ENCODE measurements at regions not wholly inside any gene's neighbourhood (a gene's known extent, or its start where the extent isn't known, plus 50 kb on each side); places are given as distances from the start of the nearest gene placed in this dataset.

DNA sequence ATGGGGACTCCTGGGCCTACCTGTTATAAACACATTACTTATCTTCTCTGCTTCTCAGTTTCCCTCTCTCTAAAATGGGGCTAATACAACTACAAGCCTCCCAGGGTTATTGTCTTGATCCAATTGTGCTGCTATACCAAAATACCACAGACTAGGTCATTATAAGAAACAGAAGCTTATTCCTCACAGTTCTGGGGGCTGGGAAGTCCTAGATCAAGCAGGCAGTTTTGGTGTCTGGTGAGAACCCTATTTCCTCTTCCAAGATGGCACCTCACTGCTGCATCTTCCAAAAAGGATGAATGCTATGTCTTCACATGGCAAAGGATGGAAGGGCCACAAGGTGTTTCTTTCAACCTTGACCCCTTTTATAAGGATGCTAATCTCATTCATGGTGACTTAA lies 732.9 kb upstream of the TBX3 start:
- no peak for DNase-seq

DNA sequence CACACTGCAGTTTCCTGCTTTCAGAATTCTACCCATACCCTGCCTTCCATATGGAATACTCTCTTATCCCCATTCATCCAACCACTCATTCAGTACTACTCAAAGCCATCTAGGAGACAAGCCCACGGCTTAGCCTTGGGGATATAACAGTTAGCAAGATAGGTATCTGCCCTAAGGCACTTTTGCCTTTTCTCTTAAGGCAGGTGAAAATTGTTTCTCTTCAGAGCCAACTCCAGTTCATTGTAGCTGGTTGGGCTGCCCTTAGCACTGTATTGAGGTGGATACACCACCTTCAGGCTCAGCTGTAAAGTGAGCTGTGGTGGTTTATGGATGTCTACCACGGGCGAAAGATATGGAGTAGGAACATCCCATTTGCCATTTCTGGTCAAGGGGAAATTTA lies 729.7 kb upstream of the TBX3 start:
- DNase-seq: no peak

DNA sequence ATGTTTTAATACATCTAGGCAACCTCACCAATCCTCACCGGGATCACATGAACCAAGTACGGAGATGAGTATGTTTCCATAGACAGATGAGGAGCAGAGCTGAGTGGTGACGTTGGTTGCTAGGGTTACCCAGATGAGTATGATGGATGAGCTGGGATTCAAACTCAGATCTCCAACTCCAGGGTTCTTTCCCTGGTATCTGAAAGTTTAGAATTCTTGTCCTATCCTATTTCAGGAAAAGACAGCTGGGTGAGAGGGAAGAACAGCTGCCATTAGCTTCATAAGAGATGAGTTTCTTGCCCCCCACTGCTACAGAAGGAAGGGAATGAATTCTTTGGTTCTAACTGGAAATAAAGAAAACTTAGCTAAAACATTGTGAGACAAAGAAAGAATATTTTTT lies 728.9 kb upstream of the TBX3 start:
- no peak for DNase-seq

DNA sequence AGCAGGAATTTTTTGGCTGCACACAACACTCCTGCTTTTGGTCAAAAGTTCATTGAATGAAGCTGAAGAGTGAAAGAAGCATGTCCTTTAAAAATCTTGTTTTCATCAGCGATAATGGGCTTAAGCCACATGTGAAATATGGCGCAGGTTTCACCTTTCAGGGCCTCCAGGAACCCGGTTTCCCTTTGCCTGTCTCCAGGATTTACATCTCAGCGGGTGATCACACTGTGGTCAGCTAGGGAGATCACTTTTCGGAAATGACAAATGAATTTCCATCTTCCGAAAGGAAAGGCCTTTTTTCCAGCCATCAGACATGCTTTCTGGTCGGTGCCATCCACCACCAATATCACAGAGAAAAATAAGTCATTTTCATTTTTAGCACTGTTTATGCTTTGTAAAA lies 727.1 kb upstream of the TBX3 start:
- no peak for DNase-seq

DNA sequence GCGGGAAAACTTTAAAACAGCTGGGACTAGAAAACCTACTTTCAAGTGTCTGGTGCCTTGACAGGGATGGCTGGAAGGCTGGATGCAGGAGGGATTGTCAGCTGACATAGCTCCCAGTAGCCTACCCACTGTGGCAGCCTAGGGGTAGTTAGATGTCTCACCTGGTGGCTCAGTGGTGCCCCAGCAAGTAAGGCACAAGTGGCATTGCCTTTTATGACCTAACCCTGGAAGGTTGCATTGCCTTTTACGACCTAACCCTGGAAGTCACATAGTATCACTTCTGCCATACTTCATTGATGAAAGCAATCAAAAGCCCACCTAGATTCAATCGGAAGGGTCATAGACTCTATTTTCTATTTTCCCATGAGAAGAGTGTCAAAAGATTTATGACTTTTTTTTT lies 724.7 kb upstream of the TBX3 start:
- no peak for DNase-seq

DNA sequence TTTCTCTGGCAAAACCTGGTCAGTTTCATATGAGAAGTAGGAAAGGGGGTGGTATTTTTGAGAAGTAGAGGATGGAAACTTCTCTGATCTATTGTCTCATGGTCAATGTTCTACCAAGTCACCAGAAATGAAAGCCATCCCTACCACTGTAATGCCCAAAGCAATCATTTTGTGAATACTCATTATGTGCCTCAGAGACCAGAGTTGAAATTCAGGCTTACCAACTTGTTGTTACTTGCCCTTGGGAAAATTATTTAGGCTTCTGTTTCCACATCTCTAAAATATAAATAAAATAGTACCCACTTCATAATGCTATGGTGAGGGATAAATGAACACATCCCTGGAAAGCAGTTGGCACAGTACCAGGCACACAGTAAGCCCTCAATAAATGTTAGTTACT lies 723.7 kb upstream of the TBX3 start:
- DNase-seq: no peak

DNA sequence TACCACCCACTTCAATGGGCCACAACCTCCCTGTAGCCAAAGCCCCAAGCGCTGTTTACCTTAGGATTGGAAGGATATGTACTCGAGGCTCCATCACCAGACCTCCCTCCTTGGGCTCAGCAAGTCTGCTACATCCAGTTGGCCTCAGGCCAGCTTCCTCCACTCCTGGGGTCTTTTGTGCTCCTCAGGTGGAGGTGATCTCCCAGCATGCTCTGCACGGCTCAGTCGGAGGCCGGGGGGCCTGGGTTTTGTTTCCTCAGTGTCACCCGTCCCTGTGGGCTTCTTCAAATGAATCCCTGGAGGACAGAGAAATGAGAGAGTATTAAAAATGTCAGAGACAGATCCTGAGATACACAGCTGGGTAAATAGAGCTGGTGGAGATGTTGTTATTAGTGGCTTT lies 723.1 kb upstream of the TBX3 start:
- no peak for DNase-seq

DNA sequence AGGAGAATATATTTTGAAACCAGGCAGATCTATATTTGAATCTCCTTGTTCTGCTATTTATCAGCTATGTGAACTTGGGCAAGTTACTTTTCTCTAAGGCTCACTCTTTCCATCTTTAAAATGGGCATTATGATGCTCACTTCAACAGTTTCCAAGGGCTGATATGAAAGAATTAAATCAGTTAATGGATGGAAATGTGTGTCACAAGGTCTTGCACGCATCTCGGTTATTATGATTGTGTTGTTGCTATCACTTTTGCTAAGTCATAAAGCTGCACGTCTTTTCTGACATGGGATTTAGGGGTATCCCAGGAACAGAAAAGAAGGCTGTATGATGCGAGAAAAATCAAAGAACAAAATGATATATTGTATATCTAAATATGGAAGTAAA lies 721.5 kb upstream of the TBX3 start:
- no peak for DNase-seq

DNA sequence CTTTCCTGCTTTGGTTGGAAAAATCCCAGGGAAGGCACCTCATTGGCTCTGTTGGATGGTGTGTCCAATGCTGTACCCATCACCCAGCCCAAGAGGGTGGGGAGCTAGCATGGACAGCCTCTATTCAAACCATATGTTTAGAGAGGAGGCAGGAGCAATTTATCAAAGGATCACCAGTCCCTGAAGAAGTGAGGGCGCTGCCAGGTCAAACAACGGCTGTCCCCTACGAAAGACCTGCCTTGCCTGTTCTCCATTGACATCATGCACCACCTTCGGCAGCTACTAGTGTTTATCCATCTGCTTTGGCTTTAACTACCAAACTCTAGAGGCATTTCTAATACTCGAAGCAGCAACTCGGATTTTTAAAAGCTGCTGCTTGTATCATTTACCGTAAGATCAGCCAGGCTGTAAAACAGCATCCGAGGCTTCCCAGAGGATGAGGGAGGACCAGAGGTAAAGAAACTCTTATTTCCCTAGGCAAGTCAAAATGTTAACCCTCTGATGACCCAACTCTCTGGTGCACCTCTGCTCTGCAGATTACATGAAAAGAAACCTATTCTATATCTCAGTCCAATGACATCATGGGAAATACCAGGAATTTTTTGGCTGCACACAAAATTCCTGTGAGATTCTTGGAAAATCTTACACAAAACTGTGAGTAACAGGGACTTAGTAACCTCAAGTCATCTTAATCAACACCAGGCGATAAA lies 720.9 kb upstream of the TBX3 start:
- DNase-seq: no peak

DNA sequence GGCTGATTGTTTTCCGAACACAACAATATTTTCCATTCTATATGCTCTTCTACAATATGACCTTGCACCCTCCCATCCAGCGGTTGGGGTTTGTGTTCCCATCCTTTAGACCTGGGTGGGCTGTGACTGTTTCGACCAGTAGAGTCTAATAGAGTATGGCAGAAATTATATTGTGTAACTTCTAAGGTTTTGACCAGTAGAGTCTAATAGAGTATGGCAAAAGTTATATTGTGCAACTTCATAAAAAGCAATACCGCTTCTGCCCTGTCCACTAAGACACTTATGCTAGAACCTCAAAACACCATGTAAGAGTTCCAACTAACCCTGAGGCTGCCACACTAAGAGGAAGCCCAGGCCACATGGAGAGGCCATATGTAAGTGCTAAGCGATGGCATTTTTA lies 719.7 kb upstream of the TBX3 start:
- DNase-seq: no peak

DNA sequence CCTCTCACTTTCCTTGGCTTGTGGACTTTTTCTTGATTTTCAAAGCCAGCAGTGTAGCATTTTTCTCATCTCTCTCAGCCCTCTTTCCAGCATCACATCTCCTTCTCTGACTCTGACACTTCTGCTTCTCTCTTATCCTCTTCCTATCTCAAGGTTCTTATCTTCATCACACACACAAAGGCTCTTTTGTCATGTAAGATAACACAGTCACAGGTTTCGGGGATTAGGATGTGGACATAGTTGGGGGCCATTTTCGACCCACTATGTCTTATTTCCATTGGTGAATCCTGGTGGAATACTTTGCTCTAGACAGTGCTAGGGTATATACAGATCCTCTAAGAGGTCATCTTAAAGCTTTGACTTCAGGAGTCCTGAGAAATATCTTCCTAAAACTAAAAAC lies 719.3 kb upstream of the TBX3 start:
- DNase-seq: no peak

DNA sequence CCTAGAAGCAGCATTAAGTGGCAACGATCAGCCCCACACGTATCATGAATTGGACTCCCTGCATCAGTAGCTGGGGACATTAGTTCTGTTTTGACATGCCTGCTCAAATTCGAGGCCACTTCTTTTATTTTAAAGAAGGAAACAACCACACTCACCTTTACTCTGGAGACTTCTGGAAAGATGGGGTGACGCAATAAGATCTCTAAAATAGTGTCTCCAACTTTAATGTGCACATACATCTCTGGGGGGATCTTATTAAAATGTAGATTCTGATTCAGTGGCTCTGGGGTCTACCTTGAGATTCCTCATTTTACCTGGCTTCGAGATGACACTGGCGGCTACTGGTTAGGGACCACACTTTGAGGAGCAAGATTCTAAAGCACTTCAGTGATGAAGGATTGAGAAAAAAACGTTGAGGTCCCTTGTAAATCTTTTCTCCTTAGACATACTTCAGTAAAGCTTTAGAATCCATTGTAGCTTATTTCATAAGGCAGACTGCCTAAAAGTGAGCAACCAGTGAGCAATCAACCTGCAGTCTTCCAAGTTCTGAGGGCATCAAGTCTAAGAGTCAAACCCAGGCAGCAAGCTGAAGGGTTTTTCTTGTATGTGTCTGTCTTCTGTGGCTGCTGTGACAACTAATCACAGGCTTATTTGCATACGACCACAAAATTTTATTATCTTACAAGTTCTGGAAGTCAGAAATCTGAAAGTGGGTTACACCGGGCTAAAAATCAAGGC lies 718.6 kb upstream of the TBX3 start:
- no peak for DNase-seq

DNA sequence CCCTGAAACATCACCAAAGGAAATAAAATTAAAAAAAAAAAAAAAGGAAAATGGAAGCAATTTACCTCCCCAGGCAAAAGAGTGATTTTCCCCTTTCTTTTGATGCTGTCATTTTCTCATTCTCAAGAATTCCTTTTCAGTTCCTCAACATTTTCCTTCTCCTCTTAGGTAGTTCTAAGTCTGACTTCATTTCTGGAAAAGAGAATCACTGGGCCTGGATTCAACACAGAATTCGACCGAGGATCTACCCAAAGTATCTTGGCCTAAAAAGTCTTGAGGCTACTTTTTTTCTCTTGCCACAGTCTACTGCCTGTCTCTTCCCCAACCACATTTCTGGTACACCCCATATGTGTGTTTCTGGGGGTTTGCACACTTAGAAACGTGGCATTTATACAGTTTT lies 717.8 kb upstream of the TBX3 start:
- no peak for DNase-seq

DNA sequence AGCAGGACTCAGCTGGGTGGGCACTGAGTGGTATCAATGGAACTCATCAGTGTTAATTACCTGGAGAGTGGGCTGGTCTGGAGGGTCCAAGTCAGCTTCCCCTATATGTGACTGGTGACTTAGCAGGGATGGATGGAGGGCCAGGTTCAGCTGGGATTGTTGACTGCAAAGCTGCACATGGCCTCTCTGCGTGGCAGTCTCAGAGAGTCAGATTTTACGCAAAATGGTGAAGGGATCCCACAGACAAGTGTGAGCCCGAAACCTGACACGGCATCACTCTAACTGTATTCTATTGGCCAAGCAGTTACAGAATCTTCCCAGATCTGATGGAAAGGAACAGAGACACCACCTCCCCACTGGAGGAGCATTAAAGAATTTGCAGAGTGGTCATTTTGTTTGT lies 716.0 kb upstream of the TBX3 start:
- DNase-seq: no peak

DNA sequence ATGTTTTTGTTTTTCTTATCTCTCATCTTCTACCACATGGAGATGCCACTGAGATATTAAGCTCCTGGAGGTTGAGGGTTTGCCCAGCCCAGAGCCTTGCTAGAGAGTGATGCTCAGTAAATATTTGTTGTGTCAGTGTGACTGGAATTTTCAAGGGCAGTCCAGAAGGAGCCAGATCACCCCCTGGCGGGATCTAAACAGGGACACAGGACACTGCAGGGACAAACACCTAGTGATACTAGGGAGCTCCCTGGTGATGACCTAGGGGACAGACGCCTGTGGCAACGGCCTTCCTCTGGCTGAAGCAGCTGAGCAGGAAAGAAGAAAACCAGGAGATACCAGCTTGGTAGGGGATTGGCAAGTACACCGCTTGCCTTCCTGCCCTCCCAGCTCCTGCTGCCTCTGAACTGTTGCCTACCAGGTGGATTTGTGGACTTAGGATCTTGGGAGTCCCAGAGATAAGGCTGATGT lies 714.4 kb upstream of the TBX3 start:
- DNase-seq: no peak

DNA sequence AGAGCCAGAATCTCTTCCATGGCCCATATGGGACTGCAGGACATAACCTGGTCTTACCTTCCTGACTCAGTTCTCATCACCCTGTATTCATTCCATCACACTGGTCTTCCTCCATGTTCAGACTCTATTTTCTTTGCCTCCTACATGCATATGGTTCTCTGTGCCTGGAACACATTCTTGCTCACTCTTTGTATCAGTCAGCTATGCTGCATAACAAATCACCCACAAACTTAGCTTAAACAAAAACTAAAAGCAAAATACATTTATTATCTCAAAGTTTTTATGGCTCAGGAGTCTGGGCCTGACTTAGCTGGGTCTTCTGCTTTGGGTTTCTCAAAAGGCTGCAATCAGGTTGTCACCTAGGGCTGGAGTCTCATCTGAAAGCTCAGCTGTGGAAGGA lies 712.6 kb upstream of the TBX3 start:
- no peak for DNase-seq

DNA sequence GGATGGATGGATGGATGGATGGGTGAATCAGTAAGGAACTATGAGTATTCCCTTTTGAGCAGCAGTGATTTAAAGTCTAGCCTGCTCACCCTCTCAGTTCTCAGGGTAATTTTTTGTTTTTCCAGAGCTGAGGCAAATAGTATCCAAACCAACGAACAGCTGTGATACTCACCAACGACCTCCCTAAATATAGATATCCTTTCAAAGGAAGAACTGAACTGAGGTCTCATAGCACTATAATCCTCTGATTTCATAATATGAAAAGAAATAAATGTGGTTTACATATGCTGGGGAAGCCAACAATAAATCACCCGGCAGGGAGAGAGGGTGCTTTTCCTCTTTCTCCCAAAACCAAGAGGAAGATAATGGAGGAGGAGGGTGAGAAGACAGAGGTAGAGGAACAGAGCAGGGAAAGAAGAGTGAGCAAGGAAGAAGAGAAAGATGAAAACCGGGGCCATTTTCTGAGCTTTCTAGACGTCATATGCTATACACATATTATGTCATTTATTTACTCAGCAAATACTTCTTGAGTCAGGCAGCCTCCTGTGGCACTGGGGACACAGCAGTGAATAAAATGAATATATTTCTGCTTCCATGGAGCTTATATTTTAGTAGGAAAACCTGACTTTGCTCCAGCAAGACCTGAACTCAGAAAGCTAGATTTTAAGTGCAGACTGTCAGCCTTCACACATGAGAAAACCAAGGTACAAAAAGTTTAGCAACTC lies 710.7 kb upstream of the TBX3 start:
- DNase-seq: no peak

DNA sequence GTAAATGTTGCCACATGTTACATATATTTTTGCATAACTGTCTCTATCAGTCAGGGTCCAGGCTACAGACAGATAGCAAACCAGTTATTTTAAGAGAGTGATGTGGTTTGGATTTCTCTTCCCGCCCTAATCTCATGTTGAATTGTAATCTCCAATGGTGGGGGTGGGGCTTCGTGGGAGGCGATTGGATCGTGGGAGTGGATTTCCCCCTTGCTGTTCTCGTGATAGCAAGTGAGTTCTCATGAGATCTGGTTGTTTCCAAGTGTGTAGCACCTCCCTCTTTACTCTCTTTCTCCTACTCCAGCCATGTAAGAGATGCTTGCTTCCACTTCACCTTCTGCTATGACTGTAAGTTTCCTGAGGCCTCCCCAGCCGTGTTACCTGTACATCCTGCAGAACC lies 704.2 kb upstream of the TBX3 start:
- DNase-seq: no peak

DNA sequence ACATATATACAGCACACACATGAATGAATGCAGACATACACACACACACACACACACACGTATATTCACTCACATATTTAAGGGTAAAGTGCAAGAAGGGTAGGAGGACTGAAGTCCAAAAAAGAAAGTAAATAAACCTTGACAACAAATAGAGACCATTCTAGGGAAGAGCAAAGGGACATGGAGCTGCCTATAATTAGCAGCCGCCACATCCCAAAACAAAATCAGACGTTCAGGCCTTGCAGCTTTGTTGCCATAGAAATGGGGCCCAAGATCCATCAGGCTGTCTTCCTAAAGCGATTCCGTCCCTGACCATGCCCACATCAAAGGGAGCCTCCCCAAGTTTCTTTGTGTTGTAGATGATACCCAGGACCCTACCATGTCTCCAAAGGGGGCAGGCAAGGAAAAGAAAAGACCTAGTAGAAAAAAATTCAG lies 703.5 kb upstream of the TBX3 start:
- DNase-seq: no peak

DNA sequence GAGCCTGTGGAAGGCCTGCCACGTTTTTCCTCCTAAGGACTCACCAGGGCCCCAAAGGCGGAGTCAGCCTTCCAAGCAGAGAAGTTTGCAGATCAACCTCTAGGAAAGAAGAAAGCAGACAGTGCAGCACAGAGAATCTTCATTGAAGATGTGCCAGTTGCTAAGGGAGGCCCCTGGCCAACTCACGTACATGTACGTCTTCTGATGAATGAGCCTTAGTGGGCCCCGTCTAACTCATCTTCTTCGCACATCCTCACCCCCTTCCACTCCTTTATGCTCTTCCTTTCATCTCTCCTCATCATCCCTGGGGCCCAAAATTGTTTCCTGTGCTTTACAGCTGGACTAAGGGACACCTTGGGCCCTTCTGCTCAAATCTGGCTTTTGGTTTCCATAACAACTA lies 703.0 kb upstream of the TBX3 start:
- no peak for DNase-seq

DNA sequence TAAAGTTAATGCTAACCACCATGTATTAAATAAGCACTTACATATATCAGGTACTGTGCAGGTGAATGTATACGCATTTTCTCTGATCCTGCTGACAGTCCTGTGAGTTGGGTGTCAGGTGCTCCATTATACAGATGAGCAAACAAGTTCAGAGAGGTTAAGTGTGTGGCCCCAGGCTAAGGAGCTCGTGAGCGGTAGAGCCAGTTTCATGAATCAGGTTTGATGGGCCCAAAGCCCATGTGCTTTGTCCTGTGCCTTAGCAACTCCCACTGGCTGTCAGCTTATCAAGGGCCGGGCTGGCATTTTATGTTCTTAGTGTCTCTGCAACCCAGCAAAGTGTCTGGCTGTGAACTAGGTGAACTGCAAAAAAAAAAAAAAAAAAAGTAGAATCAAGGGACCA lies 701.2 kb upstream of the TBX3 start:
- no peak for DNase-seq

DNA sequence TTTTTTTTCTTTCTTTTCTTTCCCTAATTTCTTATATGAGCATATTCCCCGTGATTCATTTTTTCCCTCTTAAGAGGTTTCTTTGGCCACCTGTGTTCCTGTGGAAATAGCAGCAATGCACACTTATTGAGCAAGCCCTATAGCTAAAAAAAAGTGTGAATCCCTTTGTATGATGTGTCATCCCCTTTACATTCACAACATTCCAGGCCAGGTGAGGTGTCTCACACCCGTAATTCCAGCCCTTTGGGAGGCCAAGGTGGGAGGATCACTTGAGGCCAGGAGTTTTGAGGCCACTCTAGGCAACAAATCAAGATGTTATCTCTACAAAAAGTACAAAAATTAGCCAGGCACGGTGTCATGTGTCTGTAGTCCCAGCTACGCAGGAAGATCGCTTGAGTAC lies 700.4 kb upstream of the TBX3 start:
- DNase-seq: no peak

DNA sequence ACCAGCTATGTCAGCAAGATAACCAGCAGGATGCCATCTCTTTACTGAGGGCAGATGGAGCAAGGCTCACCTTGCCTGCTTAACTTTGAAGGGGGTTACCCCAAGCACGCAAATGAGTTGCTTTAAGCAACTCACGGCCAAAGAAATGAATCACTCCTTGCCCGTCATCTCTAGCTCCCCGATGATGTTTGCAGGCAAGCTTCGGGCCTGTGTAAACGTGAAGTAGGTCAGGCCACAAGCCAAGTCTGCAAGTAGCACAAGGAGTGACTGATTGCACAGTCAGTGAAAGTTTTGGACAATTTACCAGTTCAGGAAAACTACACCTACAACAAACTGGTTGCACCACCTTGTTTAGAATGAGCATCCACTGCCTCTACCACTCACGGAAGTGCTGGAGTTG lies 699.7 kb upstream of the TBX3 start:
- no peak for DNase-seq

DNA sequence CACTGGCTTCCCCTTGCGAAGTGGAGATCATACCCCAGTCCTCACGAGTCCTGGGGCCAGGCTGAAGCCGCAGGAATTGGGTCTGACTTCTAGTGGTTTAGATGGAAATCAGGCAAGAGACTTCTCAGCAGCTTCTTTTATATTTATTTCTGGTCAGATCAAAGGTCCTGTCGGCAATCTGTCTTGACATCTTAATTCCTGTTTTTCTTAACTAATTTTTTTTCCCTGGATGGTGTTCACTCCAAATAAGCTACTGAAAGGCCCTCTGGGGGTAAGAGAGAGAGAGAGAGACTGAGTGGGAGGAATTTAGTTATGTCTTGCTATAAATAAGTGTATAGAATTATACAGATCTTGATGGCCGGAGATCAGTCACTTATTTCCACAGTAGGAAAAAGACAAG lies 698.7 kb upstream of the TBX3 start:
- DNase-seq: no peak
